ENCODE measurements at regions not wholly inside any gene's neighbourhood (a gene's known extent, or its start where the extent isn't known, plus 50 kb on each side); places are given as distances from the start of the nearest gene placed in this dataset.

GRCh38 chr22:23392420-23393121 is 187.5 kb downstream of the IGLL1 start:
- Histone ChIP-seq H3K9ac (ENCODE audit: low read length in 2 of 2) (no peak overlapping the region), H3K4me3 (ENCODE audit: low read length in 2 of 2) (no peak overlapping the region), H3K27ac (ENCODE audit: low read length) (no peak overlapping the region), H3K27me3 (ENCODE audit: control insufficient read depth in 1 of 2, insufficient read depth in 2 of 2, low read length in 2 of 2) (no peaks in the 10 kb centered on the region), H3K36me3 (ENCODE audit: control insufficient read depth in 2 of 2, insufficient read depth in 2 of 2, low read length in 2 of 2) (no peaks in the 10 kb centered on the region), H3K9me3 (ENCODE audit: control insufficient read depth in 2 of 2, low read length in 2 of 2) (no peaks in the 10 kb centered on the region), H3K4me1 (ENCODE audit: control insufficient read depth, insufficient read depth, low read length) (no peaks in the 10 kb centered on the region)

- Histone ChIP-seq H3K27me3 (ENCODE audit: control insufficient read depth in 1 of 2, insufficient read depth in 2 of 2, low read length in 2 of 2) (no peaks in the 10 kb centered on the region), H3K4me3 (ENCODE audit: low read length in 2 of 2) (no peak overlapping the region), H3K9ac (ENCODE audit: low read length in 2 of 2) (no peak overlapping the region), H3K4me1 (ENCODE audit: control insufficient read depth, insufficient read depth, low read length) (peaks cover 1% of the 10 kb centered on the region), H3K27ac (ENCODE audit: low read length) (no peak overlapping the region), H3K9me3 (ENCODE audit: control insufficient read depth in 2 of 2, low read length in 2 of 2) (no peaks in the 10 kb centered on the region), H3K36me3 (ENCODE audit: control insufficient read depth in 2 of 2, insufficient read depth in 2 of 2, low read length in 2 of 2) (no peaks in the 10 kb centered on the region)
Observed at GRCh38 chr22:23391022-23391421, 189.1 kb downstream of the IGLL1 start.

DNA sequence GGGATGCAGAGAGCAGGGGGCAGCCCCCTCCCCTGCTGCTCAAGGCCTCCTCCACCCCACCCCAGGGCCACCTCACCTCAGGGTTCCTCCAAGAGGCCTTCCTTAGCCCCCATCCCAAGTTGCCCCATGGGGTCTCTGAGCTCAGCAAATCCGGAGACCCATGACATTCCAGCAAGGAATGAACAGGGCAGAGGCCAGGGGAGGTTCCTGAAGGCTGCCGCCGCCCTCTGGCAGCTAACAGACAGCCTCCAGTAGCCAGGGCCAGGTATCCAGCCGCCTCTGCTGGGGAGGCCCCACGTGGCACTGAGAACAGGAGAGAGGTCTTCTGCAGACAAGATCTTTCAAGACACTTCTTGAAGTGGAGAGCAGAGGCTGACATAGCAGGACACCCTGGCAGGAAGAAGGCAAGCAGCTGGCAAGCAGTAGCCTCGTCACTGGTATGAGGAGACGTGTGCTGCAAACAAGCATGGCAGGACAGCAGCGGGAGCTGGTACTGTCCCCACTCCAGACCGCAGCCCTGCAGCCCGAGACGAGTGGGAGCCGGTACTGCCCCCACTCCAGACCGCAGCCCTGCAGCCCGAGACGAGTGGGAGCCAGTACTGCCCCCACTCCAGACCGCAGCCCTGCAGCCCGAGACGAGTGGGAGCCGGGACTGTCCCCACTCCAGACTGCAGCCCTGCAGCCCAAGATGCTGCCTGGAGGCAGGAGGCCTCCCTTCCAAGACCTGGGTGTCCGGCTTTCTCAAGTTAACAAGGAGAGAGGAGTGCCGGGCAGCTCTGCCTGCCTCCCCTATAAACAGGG is 190.6 kb downstream of the IGLL1 start:
- peaks cover 4% of the 10 kb centered on the region for H3K4me1 ChIP-seq (ENCODE audit: control insufficient read depth, insufficient read depth, low read length)
- no peaks in the 10 kb centered on the region for H3K36me3 ChIP-seq (ENCODE audit: control insufficient read depth in 2 of 2, insufficient read depth in 2 of 2, low read length in 2 of 2)
- no peak overlapping the region for H3K4me3 ChIP-seq (ENCODE audit: low read length in 2 of 2)
- no peak overlapping the region for H3K9ac ChIP-seq (ENCODE audit: low read length in 2 of 2)
- peaks cover 0 to 3% of the 10 kb centered on the region in 2 donors for H3K27me3 ChIP-seq (ENCODE audit: control insufficient read depth in 1 of 2, insufficient read depth in 2 of 2, low read length in 2 of 2)
- no peaks in the 10 kb centered on the region for H3K9me3 ChIP-seq (ENCODE audit: control insufficient read depth in 2 of 2, low read length in 2 of 2)
- H3K27ac ChIP-seq (ENCODE audit: low read length): no peak overlapping the region

DNA sequence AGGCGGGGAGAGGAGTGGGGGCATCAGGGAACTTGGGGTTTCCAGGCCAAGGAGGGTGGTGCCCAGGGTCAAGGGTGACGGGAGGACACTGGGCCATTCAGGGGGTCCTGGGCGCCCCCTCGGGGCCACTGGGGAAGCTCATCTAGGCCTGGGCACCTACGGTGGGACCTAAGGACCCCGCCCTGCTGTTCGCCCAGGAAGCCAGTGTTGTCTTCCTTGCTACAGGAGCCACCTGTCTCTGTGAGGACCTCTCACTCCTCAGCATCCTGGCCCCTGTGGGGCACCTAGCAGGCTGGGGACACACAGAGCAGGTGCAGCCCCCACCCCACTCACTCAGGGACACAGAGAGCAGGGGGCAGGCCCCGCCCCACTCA is 191.6 kb downstream of the IGLL1 start:
- Histone ChIP-seq H3K4me3 (ENCODE audit: low read length in 2 of 2) (no peak overlapping the region), H3K27me3 (ENCODE audit: control insufficient read depth in 1 of 2, insufficient read depth in 2 of 2, low read length in 2 of 2) (peaks cover 0 to 4% of the 10 kb centered on the region in 2 donors), H3K4me1 (ENCODE audit: control insufficient read depth, insufficient read depth, low read length) (peaks cover 4% of the 10 kb centered on the region), H3K27ac (ENCODE audit: low read length) (no peak overlapping the region), H3K9me3 (ENCODE audit: control insufficient read depth in 2 of 2, low read length in 2 of 2) (no peaks in the 10 kb centered on the region), H3K9ac (ENCODE audit: low read length in 2 of 2) (no peak overlapping the region), H3K36me3 (ENCODE audit: control insufficient read depth in 2 of 2, insufficient read depth in 2 of 2, low read length in 2 of 2) (no peaks in the 10 kb centered on the region)

- no peaks in the 10 kb centered on the region for H3K9me3 ChIP-seq (ENCODE audit: control insufficient read depth in 2 of 2, low read length in 2 of 2)
- peaks cover 4% of the 10 kb centered on the region for H3K4me1 ChIP-seq (ENCODE audit: control insufficient read depth, insufficient read depth, low read length)
Observed at GRCh38 chr22:23387827-23388516, 192.1 kb downstream of the IGLL1 start.

DNA sequence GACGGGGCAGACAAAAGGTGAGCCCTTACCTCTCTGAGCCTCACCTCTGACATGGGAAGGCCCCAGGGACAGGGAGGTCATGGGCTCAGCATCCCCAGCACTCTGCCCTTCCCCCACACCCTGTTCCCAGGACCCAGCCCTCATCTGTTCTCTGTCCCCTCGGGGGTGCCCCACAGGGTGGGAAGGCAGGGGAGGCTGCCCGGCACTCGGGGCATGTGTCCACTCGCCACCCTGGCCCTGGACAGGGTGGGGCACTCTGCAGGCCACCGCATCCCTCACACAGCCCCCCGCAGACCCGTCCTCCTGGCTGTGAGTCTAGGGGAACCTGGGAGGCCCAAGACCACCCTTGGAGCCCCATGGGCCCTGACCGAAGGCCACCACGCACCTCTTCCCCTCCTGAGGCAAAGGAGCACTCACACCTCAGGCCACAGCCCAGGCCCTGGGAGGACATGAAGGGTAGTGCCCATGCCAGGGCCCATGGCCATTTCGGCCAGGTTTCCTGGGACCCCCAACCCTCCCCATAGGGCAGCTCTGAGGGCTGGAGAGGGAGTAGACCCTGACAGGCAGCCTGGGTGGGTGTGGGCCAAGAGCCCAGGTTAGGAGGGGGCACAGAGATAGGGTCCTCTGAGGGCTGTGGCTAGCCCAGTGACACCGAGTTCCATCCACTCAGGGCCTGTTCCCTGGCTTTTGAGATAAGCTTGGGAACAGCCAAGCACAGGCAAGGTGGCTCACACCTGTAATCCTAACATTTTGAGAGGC is 193.1 kb downstream of the IGLL1 start:
- peaks cover 4% of the 10 kb centered on the region for H3K4me1 ChIP-seq (ENCODE audit: control insufficient read depth, insufficient read depth, low read length)
- H3K9me3 ChIP-seq (ENCODE audit: control insufficient read depth in 2 of 2, low read length in 2 of 2): no peaks in the 10 kb centered on the region
- no peak overlapping the region for H3K27ac ChIP-seq (ENCODE audit: low read length)
- H3K4me3 ChIP-seq (ENCODE audit: low read length in 2 of 2): no peak overlapping the region
- H3K36me3 ChIP-seq (ENCODE audit: control insufficient read depth in 2 of 2, insufficient read depth in 2 of 2, low read length in 2 of 2): no peaks in the 10 kb centered on the region
- H3K27me3 ChIP-seq (ENCODE audit: control insufficient read depth in 1 of 2, insufficient read depth in 2 of 2, low read length in 2 of 2): peaks cover 0 to 4% of the 10 kb centered on the region in 2 donors
- no peak overlapping the region for H3K9ac ChIP-seq (ENCODE audit: low read length in 2 of 2)

More at GRCh38 chr22:23387827-23388516, 192.1 kb downstream of the IGLL1 start:
- H3K9ac ChIP-seq (ENCODE audit: low read length in 2 of 2): no peak overlapping the region
- H3K27ac ChIP-seq (ENCODE audit: low read length): no peak overlapping the region
- no peak overlapping the region for H3K4me3 ChIP-seq (ENCODE audit: low read length in 2 of 2)
- H3K36me3 ChIP-seq (ENCODE audit: control insufficient read depth in 2 of 2, insufficient read depth in 2 of 2, low read length in 2 of 2): no peaks in the 10 kb centered on the region
- peaks cover 0 to 4% of the 10 kb centered on the region in 2 donors for H3K27me3 ChIP-seq (ENCODE audit: control insufficient read depth in 1 of 2, insufficient read depth in 2 of 2, low read length in 2 of 2)

DNA sequence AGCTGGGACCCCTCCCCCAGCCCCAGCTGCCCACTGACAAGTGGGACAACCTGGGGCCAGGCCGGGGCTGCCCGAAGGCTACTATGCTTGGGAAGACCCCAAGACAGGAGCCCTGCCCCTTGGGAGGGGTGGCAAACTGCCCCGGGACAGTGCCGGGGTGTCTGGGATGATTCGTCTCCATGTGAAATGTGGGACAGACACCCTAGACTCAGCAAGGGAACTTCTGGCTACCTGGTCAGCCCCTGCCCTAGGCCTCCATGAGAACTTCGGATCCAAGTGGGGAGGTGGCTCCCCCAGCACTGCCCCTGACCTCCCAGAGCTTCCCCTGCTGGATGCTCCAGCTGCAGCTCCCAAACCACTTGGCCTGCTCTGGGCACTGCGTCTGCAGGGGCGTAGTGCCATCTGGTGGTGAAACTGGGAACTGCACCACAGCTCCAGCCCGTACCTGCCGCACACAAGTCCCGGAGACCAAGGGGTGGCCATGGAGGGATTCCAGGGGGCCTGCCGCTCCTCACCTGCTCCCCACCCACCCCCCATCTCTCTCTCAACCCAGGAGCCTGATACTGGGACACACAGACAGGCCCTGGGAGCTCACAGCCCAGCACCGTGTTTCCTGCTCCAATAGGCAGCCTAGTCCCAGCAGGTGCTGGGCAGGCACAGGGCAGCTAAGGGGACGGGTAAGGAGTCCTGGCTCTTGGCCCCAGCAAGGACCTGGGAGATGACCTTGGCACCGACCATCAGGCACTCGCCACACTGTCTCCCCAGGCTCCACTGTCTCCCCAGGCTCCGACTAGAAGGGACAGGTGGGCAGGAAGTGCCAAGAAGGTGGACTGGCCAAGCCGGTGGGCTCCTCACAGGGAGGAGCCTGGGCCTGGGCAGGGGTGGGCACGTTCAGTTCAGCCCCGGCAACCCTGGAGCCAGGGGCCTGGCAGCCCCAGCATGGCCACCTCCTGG is 194.1 kb downstream of the IGLL1 start:
- Histone ChIP-seq H3K4me1 (ENCODE audit: control insufficient read depth, insufficient read depth, low read length) (peaks cover 4% of the 10 kb centered on the region), H3K9ac (ENCODE audit: low read length in 2 of 2) (no peak overlapping the region), H3K27me3 (ENCODE audit: control insufficient read depth in 1 of 2, insufficient read depth in 2 of 2, low read length in 2 of 2) (peaks cover 0 to 4% of the 10 kb centered on the region in 2 donors), H3K4me3 (ENCODE audit: low read length in 2 of 2) (no peak overlapping the region), H3K27ac (ENCODE audit: low read length) (no peak overlapping the region), H3K36me3 (ENCODE audit: control insufficient read depth in 2 of 2, insufficient read depth in 2 of 2, low read length in 2 of 2) (no peaks in the 10 kb centered on the region), H3K9me3 (ENCODE audit: control insufficient read depth in 2 of 2, low read length in 2 of 2) (no peaks in the 10 kb centered on the region)

- Histone ChIP-seq H3K9me3 (ENCODE audit: control insufficient read depth in 2 of 2, low read length in 2 of 2) (no peaks in the 10 kb centered on the region), H3K27me3 (ENCODE audit: control insufficient read depth in 1 of 2, insufficient read depth in 2 of 2, low read length in 2 of 2) (peaks cover 0 to 4% of the 10 kb centered on the region in 2 donors), H3K4me3 (ENCODE audit: low read length in 2 of 2) (no peak overlapping the region), H3K27ac (ENCODE audit: low read length) (no peak overlapping the region), H3K9ac (ENCODE audit: low read length in 2 of 2) (no peak overlapping the region), H3K4me1 (ENCODE audit: control insufficient read depth, insufficient read depth, low read length) (peaks cover 4% of the 10 kb centered on the region), H3K36me3 (ENCODE audit: control insufficient read depth in 2 of 2, insufficient read depth in 2 of 2, low read length in 2 of 2) (no peaks in the 10 kb centered on the region)
Observed at GRCh38 chr22:23384923-23385677, 195.0 kb downstream of the IGLL1 start.

DNA sequence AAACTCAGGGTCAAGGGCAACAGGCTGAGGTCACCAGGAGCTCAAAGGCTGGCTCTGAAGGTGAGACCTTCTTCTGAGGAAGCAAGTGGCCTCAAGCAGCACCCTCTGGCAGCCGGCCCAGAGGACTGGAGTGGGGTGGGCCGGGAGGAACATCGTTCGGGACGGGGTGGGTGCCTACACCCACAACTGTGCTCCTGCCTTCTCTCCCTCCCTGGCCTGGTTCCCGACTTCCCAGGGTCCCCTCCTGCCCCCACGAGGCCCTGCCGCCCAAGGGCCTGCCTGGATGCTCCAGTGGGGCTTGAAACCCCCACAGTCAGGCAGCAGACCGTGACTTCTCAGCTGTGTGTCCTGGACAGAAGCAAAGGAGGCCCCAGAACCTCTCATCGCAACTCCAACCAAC is 195.7 kb downstream of the IGLL1 start:
- Histone ChIP-seq H3K9me3 (ENCODE audit: control insufficient read depth in 2 of 2, low read length in 2 of 2) (no peaks in the 10 kb centered on the region), H3K4me3 (ENCODE audit: low read length in 2 of 2) (no peak overlapping the region), H3K27ac (ENCODE audit: low read length) (no peak overlapping the region), H3K9ac (ENCODE audit: low read length in 2 of 2) (no peak overlapping the region), H3K36me3 (ENCODE audit: control insufficient read depth in 2 of 2, insufficient read depth in 2 of 2, low read length in 2 of 2) (no peaks in the 10 kb centered on the region), H3K27me3 (ENCODE audit: control insufficient read depth in 1 of 2, insufficient read depth in 2 of 2, low read length in 2 of 2) (peaks cover 0 to 4% of the 10 kb centered on the region in 2 donors), H3K4me1 (ENCODE audit: control insufficient read depth, insufficient read depth, low read length) (peaks cover 4% of the 10 kb centered on the region)
